HG02759 (cell line): ENCODE measurements at regions not wholly inside any gene's neighbourhood (a gene's known extent, or its start where the extent isn't known, plus 50 kb on each side); places are given as distances from the start of the nearest gene placed in this dataset.

ENCODE experiments used
- ATAC-seq: cut with Tn5 transposase; IDR thresholded peaks from one replicate; pipeline ENCODE4 v1.9.1; 2021; ENCODE audit warnings: mild to moderate bottlenecking, moderate library complexity; ENCODE audit not compliant: unreplicated experiment

DNA sequence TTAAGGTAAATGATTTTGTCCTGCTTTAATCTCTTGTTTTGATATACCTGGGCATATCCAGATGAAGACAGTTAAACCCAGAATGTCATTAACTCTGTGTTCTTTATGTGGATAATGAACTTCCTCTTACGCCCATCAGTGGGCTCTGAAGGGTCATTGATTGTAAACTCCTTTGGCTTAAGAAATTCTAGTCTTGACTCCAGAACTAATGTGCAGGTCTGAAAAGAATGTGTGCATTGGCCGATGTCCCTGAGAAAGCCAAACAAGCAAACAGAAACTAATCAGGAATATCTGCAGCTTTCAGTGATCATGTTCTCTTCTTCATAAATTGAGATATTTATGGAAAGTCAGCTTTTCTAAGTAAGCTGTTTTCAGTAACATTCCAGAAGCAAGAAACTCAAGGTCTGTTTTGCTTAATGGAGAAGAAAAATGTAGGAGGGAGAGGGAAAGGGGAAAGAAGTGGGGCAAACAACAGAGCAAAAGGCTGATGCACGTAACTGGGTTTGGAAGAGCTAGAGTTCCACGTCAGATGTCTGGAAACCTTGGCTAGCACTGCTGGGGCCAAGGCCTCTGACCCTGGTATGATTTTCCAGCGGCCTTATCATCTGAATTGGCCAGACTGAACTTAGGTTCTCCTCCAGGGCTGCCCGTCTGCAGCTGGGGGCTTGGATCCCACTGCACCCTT, 61.3 kb upstream of the FHL2 start:
- ATAC-seq = no peak

- ATAC-seq = no peak
These were observed 59.2 kb upstream of the FHL2 start for GRCh38 chr2:105458076-105458475.

DNA sequence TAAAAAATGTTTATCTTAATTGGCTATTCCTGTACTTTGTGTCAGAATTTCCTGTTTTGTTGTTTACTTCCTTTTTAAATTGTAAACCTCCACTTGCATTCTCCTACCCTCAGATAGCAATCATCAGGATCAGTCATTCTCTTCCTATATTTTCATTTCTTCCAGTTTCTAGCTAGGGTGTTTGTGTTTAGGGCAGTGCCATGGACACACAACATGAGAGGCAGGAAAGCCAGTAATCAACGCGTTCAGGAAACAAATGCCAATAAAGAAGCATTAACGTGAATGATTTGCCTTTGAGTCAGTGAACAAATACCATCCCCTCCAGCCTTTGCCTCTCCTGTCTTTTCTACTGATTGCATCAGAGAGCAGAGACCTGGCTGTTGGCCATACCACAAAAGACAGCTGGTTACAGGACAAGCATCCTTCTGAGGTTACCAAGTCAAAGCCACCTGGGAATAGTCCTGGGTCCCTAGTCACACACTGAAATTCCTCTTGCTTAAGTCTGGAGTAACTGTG, 56.7 kb upstream of the FHL2 start:
- ATAC-seq = no peak

DNA sequence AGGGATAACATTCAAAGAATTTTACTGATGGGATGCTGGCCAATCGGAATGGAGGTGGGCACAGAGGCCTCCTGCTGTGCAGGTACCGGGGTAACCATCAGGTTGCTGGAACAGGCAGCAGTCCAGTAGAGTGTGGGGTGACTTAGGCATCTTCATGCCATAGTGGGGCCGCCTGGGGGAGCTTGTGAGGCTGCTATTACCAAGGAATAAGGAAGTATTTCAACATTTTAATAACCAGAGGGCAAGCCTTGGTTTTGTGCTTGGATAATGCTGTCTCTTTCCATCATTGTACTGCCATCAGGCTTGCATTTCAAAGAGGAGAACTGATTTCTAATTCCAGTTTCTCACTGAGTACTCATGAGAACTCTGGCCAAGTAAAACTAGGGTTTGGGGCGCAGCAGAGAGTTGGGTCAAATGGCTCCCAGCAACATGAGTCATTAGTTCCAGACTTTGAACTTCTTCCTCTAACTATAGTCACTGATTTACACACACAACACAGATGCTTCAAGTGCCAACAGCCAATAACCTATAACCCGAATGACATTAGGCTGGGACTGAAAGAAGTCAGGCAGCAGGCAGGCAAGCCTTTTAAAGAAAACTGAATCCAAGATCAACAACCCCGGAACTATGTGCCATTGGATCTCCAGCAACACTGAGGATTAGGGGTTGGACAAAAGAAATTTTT, 56.1 kb upstream of the FHL2 start:
- peak; percentile 50 for ATAC-seq

DNA sequence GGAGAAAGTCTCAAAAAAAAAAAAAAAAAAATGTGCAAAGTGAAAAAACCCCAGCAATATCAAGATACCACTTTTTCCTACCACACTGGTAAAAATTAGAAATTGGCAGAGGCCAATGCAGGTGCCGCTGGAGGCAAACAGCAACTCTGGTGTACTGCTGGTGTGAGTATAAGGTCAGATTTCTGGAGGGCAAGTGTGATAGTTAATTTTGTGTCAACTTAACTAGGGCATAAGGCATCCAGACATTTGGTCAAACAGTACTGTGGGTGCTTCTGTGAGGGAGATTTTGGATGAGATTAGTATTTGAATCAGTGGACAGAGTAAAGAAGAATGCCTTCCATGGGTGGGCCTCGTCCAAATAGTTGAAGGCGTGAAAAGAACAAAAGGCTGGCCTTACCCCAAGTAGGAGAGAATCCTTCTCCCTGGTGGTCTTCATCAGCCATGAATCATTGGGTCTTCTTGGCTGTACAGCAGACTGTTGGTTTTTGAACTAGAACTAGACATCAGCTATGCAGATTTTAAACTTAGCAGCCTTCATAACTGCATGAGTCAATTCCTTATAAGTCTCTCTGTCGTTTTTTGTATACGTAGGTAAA, 52.8 kb upstream of the FHL2 start:
- no peak for ATAC-seq

DNA sequence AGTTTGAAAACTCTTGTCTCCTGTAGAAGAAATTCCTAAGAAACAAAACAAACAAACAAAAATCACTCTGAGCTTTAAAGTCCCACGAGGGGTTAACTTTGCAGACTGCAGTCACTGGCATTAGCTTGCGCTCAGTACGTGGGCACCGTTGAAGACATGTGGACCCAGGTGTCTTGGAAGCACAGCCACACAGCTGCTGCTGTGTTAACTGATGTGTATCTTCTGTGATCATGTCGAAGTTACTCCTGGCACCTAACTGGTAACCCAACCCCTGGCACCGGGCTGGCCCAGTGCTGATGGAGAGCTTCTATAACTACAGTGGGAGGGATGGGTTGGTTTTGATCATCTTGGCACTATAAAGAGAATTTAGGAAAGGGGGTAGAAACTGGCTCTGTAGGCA, 51.6 kb upstream of the FHL2 start:
- no peak for ATAC-seq

DNA sequence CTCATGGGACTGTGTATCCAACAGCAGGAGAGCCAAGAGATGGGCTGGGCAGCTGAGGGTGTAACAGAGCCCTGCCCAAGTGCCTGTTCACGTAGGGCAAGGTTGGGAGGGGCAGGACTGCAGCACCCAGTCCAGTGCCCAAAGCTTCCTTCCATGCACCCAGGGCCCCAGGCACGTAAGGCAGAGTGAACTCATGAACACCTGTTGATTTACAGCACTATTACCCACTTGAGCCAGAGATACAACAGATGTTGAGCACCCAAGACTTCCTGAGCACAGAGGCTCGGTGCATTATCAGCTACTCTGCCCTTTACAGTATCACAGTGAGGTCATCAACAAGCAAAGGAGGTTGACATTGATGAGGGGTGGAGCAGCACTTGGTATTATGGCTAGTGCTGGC, 50.2 kb upstream of the FHL2 start:
- no peak for ATAC-seq
